ENCODE measurements at regions not wholly inside any gene's neighbourhood (a gene's known extent, or its start where the extent isn't known, plus 50 kb on each side); places are given as distances from the start of the nearest gene placed in this dataset.
"Not testable (repeated sequence)": the region's sequence is repeated elsewhere in the genome, so short reads cannot be mapped to it uniquely, and the experiment has no call there.

- Mint-ChIP-seq H3K36me3 (ENCODE audit: low read depth, unreplicated experiment) (no peaks in the 10 kb centered on the region), H3K27me3 (ENCODE audit: unreplicated experiment) (no peaks in the 10 kb centered on the region), H3K4me1 (ENCODE audit: unreplicated experiment) (peaks cover 29% of the 10 kb centered on the region), H3K9me3 (ENCODE audit: unreplicated experiment) (no peaks in the 10 kb centered on the region), H3K27ac (ENCODE audit: unreplicated experiment) (no peak overlapping the region), H3K4me3 (ENCODE audit: unreplicated experiment) (no peak overlapping the region)
- no peak for TF ChIP-seq CTCF (IDR thresholded peaks at IDR 0.05; ENCODE audit: unreplicated experiment)
- no peak for DNase-seq (ENCODE audit: low spot score)
These were observed 80.7 kb upstream of the COG2 start for GRCh38 chr1:230561570-230561969.

- Mint-ChIP-seq H3K27ac (ENCODE audit: unreplicated experiment) (no peak overlapping the region), H3K27me3 (ENCODE audit: unreplicated experiment) (no peaks in the 10 kb centered on the region), H3K36me3 (ENCODE audit: low read depth, unreplicated experiment) (no peaks in the 10 kb centered on the region), H3K4me1 (ENCODE audit: unreplicated experiment) (peaks cover 7% of the 10 kb centered on the region), H3K4me3 (ENCODE audit: unreplicated experiment) (no peak overlapping the region), H3K9me3 (ENCODE audit: unreplicated experiment) (no peaks in the 10 kb centered on the region)
- no peak for DNase-seq (ENCODE audit: low spot score)
- no peak for TF ChIP-seq CTCF (IDR thresholded peaks at IDR 0.05; ENCODE audit: unreplicated experiment)
These were observed 84.0 kb upstream of the COG2 start for GRCh38 chr1:230558324-230558723.

- H3K36me3 Mint-ChIP-seq (ENCODE audit: low read depth, unreplicated experiment), result no peaks in the 10 kb centered on the region
- DNase-seq (ENCODE audit: low spot score), result no peak
- no peaks in the 10 kb centered on the region for H3K27me3 Mint-ChIP-seq (ENCODE audit: unreplicated experiment)
- no peak overlapping the region for H3K27ac Mint-ChIP-seq (ENCODE audit: unreplicated experiment)
- no peak for TF ChIP-seq CTCF (IDR thresholded peaks at IDR 0.05; ENCODE audit: unreplicated experiment)
- H3K4me3 Mint-ChIP-seq (ENCODE audit: unreplicated experiment), result no peak overlapping the region
- no peaks in the 10 kb centered on the region for H3K4me1 Mint-ChIP-seq (ENCODE audit: unreplicated experiment)
- no peaks in the 10 kb centered on the region for H3K9me3 Mint-ChIP-seq (ENCODE audit: unreplicated experiment)
These were observed 85.8 kb upstream of the COG2 start for GRCh38 chr1:230556453-230556852.

- no peaks in the 10 kb centered on the region for H3K4me1 Mint-ChIP-seq (ENCODE audit: unreplicated experiment)
- no peak overlapping the region for H3K27ac Mint-ChIP-seq (ENCODE audit: unreplicated experiment)
- no peak overlapping the region for H3K4me3 Mint-ChIP-seq (ENCODE audit: unreplicated experiment)
- DNase-seq (ENCODE audit: low spot score), result no peak
- H3K27me3 Mint-ChIP-seq (ENCODE audit: unreplicated experiment), result no peaks in the 10 kb centered on the region
- H3K9me3 Mint-ChIP-seq (ENCODE audit: unreplicated experiment), result no peaks in the 10 kb centered on the region
- TF ChIP-seq CTCF (IDR thresholded peaks at IDR 0.05; ENCODE audit: unreplicated experiment), result no peak
- H3K36me3 Mint-ChIP-seq (ENCODE audit: low read depth, unreplicated experiment), result no peaks in the 10 kb centered on the region
These were observed 86.5 kb upstream of the COG2 start for GRCh38 chr1:230555814-230556213.

- Mint-ChIP-seq H3K9me3 (ENCODE audit: unreplicated experiment) (no peaks in the 10 kb centered on the region), H3K27ac (ENCODE audit: unreplicated experiment) (no peak overlapping the region), H3K27me3 (ENCODE audit: unreplicated experiment) (peaks cover 3% of the 10 kb centered on the region), H3K36me3 (ENCODE audit: low read depth, unreplicated experiment) (no peaks in the 10 kb centered on the region), H3K4me1 (ENCODE audit: unreplicated experiment) (peaks cover 3% of the 10 kb centered on the region), H3K4me3 (ENCODE audit: unreplicated experiment) (no peak overlapping the region)
- no peak for DNase-seq (ENCODE audit: low spot score)
- no peak for TF ChIP-seq CTCF (IDR thresholded peaks at IDR 0.05; ENCODE audit: unreplicated experiment)
These were observed 89.4 kb upstream of the COG2 start for GRCh38 chr1:230552880-230553279.

- not testable (repeated sequence) for H3K4me1 Mint-ChIP-seq (ENCODE audit: unreplicated experiment); H3K27me3 Mint-ChIP-seq (ENCODE audit: unreplicated experiment); H3K4me3 Mint-ChIP-seq (ENCODE audit: unreplicated experiment); H3K27ac Mint-ChIP-seq (ENCODE audit: unreplicated experiment); H3K36me3 Mint-ChIP-seq (ENCODE audit: low read depth, unreplicated experiment); DNase-seq (ENCODE audit: low spot score); H3K9me3 Mint-ChIP-seq (ENCODE audit: unreplicated experiment)
These were observed 91.3 kb upstream of the COG2 start for GRCh38 chr1:230550945-230551344.
